ENCODE measurements at regions not wholly inside any gene's neighbourhood (a gene's known extent, or its start where the extent isn't known, plus 50 kb on each side); places are given as distances from the start of the nearest gene placed in this dataset.
"Not testable (repeated sequence)": the region's sequence is repeated elsewhere in the genome, so short reads cannot be mapped to it uniquely, and the experiment has no call there.

GRCh38 chr6:121549736-121550135 lies 114.3 kb downstream of the GJA1 start:
- FAIRE-seq: no peak

- FAIRE-seq: no peak
Observed at GRCh38 chr6:121550491-121551010, 115.1 kb downstream of the GJA1 start.

GRCh38 chr6:121555201-121555600 lies 119.8 kb downstream of the GJA1 start:
- no peak for FAIRE-seq

- not testable (repeated sequence) for FAIRE-seq
Observed at GRCh38 chr6:121556149-121556548, 120.7 kb downstream of the GJA1 start.

- no peak for FAIRE-seq
Observed at GRCh38 chr6:121557146-121557940, 121.9 kb downstream of the GJA1 start.

- FAIRE-seq: no peak
Observed at GRCh38 chr6:121559611-121560269, 124.3 kb downstream of the GJA1 start.

GRCh38 chr6:121560476-121560875 lies 125.0 kb downstream of the GJA1 start:
- FAIRE-seq: no peak

- no peak for FAIRE-seq
Observed at GRCh38 chr6:121563286-121563685, 127.8 kb downstream of the GJA1 start.

- FAIRE-seq: not testable (repeated sequence)
Observed at GRCh38 chr6:121564529-121564928, 129.1 kb downstream of the GJA1 start.

- no peak for FAIRE-seq
Observed at GRCh38 chr6:121571455-121571854, 136.0 kb downstream of the GJA1 start.

GRCh38 chr6:121573481-121573880 lies 138.0 kb downstream of the GJA1 start:
- FAIRE-seq: no peak

GRCh38 chr6:121578216-121578615 lies 142.8 kb downstream of the GJA1 start:
- no peak for FAIRE-seq

GRCh38 chr6:121579478-121579877 lies 144.0 kb downstream of the GJA1 start:
- no peak for FAIRE-seq

- FAIRE-seq: no peak
Observed at GRCh38 chr6:121581327-121581726, 145.9 kb downstream of the GJA1 start.

GRCh38 chr6:121582262-121582661 lies 146.8 kb downstream of the GJA1 start:
- FAIRE-seq: no peak

GRCh38 chr6:121584586-121585369 lies 149.3 kb downstream of the GJA1 start:
- FAIRE-seq: no peak

- no peak for FAIRE-seq
Observed at GRCh38 chr6:121590438-121590837, 155.0 kb downstream of the GJA1 start.

GRCh38 chr6:121590916-121591315 lies 155.5 kb downstream of the GJA1 start:
- FAIRE-seq: no peak

- FAIRE-seq: no peak
Observed at GRCh38 chr6:121592261-121592935, 157.0 kb downstream of the GJA1 start.

- no peak for FAIRE-seq
Observed at GRCh38 chr6:121593011-121593641, 157.7 kb downstream of the GJA1 start.

- no peak for FAIRE-seq
Observed at GRCh38 chr6:121594053-121594452, 158.6 kb downstream of the GJA1 start.

GRCh38 chr6:121595646-121596045 lies 160.2 kb downstream of the GJA1 start:
- no peak for FAIRE-seq
